GM12891 (cell line): ENCODE measurements at regions not wholly inside any gene's neighbourhood (a gene's known extent, or its start where the extent isn't known, plus 50 kb on each side); places are given as distances from the start of the nearest gene placed in this dataset.

Experiments
- PAX5 ChIP-seq: IDR thresholded peaks from 2 replicates; pipeline ENCODE4 v1.6.1; 2011; ENCODE audit warnings: low read length, moderate library complexity, mild to moderate bottlenecking; ENCODE audit not compliant: insufficient read depth, severe bottlenecking
- POLR2A ChIP-seq: IDR thresholded peaks from 2 replicates; pipeline ENCODE4 v1.6.1; 2011; ENCODE audit warnings: low read depth, low read length, control low read depth
- POLR2AphosphoS5 ChIP-seq: IDR thresholded peaks from 2 replicates; pipeline ENCODE4 v1.6.1; 2011; ENCODE audit warnings: low read depth, low read length, control low read depth
- SPI1 ChIP-seq: IDR thresholded peaks from 2 replicates; pipeline ENCODE4 v1.6.1; 2011; ENCODE audit warnings: low read depth, low read length, control low read depth
- TAF1 ChIP-seq: IDR thresholded peaks from 2 replicates; pipeline ENCODE4 v1.6.1; 2011; ENCODE audit warnings: low read depth, low read length, control low read depth

- TF ChIP-seq POLR2A (no peak), TAF1 (no peak), PAX5 (no peak), POLR2AphosphoS5 (no peak), SPI1 (no peak)
These were observed 200.2 kb upstream of the FOXN2 start for GRCh38 chr2:48114256-48114655.
